ENCODE measurements at regions not wholly inside any gene's neighbourhood (a gene's known extent, or its start where the extent isn't known, plus 50 kb on each side); places are given as distances from the start of the nearest gene placed in this dataset.

DNA sequence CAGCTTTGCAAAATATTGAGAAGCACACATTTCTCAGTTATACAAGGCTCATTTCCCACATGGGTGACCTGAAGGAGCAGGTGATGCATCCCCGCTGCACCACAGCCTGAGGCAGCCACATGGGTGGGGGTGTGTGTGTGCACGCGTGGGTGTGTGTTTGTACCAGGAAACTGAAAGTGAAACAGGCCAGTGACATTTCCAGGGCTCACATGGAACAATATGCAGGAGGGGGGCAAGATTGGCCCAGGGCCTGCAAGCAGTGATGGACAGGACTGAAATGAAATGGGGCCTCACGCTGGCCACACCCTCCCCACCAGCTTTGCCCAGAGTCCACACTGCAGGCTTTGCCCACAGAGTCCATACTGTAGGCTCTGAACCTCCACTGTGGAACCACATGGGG lies 154.2 kb upstream of the PARP11 start:
- ChIA-PET CTCF (interaction anchor here (2.9 kb wide), 1 partner anchor 33 kb away, joined by 10 read pairs; no protein-coding TSS in a partner anchor), POLR2A (no interaction called here)
- TF ChIP-seq ZNF629 (tag by site-specific recombination; IDR thresholded peaks at IDR 0.05) (no peak), ZNF561 (tag by site-specific recombination; IDR thresholded peaks at IDR 0.05; ENCODE audit: borderline replicate concordance) (no peak), EGR2 (tag by site-specific recombination; IDR thresholded peaks at IDR 0.05; ENCODE audit: low read depth) (peak; percentile 74), ZFHX2 (tag by site-specific recombination; conservative IDR thresholded peaks at IDR 0.05) (peak; percentile 88), ZBTB1 (tag by site-specific recombination; IDR thresholded peaks at IDR 0.05) (no peak), ZSCAN30 (tag by site-specific recombination; IDR thresholded peaks at IDR 0.05) (no peak)
- TF ChIP-seq, protein P1, sequence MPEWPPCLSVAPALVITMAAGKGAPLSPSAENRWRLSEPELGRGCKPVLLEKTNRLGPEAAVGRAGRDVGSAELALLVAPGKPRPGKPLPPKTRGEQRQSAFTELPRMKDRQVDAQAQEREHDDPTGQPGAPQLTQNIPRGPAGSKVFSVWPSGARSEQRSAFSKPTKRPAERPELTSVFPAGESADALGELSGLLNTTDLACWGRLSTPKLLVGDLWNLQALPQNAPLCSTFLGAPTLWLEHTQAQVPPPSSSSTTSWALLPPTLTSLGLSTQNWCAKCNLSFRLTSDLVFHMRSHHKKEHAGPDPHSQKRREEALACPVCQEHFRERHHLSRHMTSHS (tag by site-specific recombination; IDR thresholded peaks at IDR 0.05), result no peak
- H3K36me3 ChIP-seq (ENCODE audit: control insufficient read depth in 2 of 2, insufficient read depth in 1 of 2, low read length in 2 of 2), result no peaks in the 10 kb centered on the region
- H3K27ac ChIP-seq (ENCODE audit: extremely low read depth, low read depth, low read length), result no peak overlapping the region
- no peaks in the 10 kb centered on the region for H3K9me3 ChIP-seq (ENCODE audit: control insufficient read depth, insufficient read depth, low read depth, low read length)
- no peak overlapping the region for H3K4me3 ChIP-seq (ENCODE audit: low read depth, low read length)
- peaks cover 5% of the 10 kb centered on the region; the same call in 1 of the 2 replicates for H3K4me1 ChIP-seq (ENCODE audit: control insufficient read depth, insufficient read depth, low read length)

GRCh38 chr12:4026517-4026916 lies 153.3 kb upstream of the PARP11 start:
- H3K36me3 ChIP-seq (ENCODE audit: control insufficient read depth in 2 of 2, insufficient read depth in 1 of 2, low read length in 2 of 2), result no peaks in the 10 kb centered on the region
- H3K4me3 ChIP-seq (ENCODE audit: low read depth, low read length), result no peak overlapping the region
- CTCF ChIA-PET, result interaction anchor here (0.5 to 0.8 kb wide), 3 partner anchors 15 to 692 kb away, joined by 3 read pairs; no protein-coding TSS in a partner anchor
- POLR2A ChIA-PET, result no interaction called here
- H3K4me1 ChIP-seq (ENCODE audit: control insufficient read depth, insufficient read depth, low read length), result peaks cover 4% of the 10 kb centered on the region; the same call in 1 of the 2 replicates
- no peaks in the 10 kb centered on the region for H3K9me3 ChIP-seq (ENCODE audit: control insufficient read depth, insufficient read depth, low read depth, low read length)
- H3K27ac ChIP-seq (ENCODE audit: extremely low read depth, low read depth, low read length), result no peak overlapping the region
- TF ChIP-seq ZNF704 (tag by site-specific recombination; IDR thresholded peaks at IDR 0.05) (no peak), SETDB1 (IDR thresholded peaks at IDR 0.05; ENCODE audit: insufficient read length, low read length) (no peak), EGR2 (tag by site-specific recombination; IDR thresholded peaks at IDR 0.05; ENCODE audit: low read depth) (no peak), SCRT2 (tag by site-specific recombination; IDR thresholded peaks at IDR 0.05) (no peak), GLIS1 (tag by site-specific recombination; IDR thresholded peaks at IDR 0.05) (no peak), ZNF140 (tag by site-specific recombination; IDR thresholded peaks at IDR 0.05) (no peak), ZNF768 (tag by site-specific recombination; IDR thresholded peaks at IDR 0.05) (no peak), ZNF707 (tag by site-specific recombination; IDR thresholded peaks at IDR 0.05) (no peak), TCF7L2 (IDR thresholded peaks at IDR 0.05; ENCODE audit: borderline replicate concordance, low read depth, low read length) (no peak)

GRCh38 chr12:4026020-4026358 lies 152.8 kb upstream of the PARP11 start:
- H3K9me3 ChIP-seq (ENCODE audit: control insufficient read depth, insufficient read depth, low read depth, low read length), result no peaks in the 10 kb centered on the region
- ChIA-PET CTCF (interaction anchor here (0.7 kb wide), 1 partner anchor 14 kb away, joined by 3 read pairs; no protein-coding TSS in a partner anchor), POLR2A (no interaction called here)
- H3K4me1 ChIP-seq (ENCODE audit: control insufficient read depth, insufficient read depth, low read length), result peaks cover 3% of the 10 kb centered on the region; the same call in 1 of the 2 replicates
- H3K27ac ChIP-seq (ENCODE audit: extremely low read depth, low read depth, low read length), result no peak overlapping the region
- H3K4me3 ChIP-seq (ENCODE audit: low read depth, low read length), result no peak overlapping the region
- no peaks in the 10 kb centered on the region for H3K36me3 ChIP-seq (ENCODE audit: control insufficient read depth in 2 of 2, insufficient read depth in 1 of 2, low read length in 2 of 2)
- TF ChIP-seq ZNF274 (IDR thresholded peaks at IDR 0.05; ENCODE audit: low read length) (no peak), ZNF274 (tag by site-specific recombination; IDR thresholded peaks at IDR 0.05; ENCODE audit: borderline replicate concordance) (no peak), ZNF138 (tag by site-specific recombination; IDR thresholded peaks at IDR 0.05; ENCODE audit: borderline replicate concordance) (no peak), SP7 (tag by site-specific recombination; IDR thresholded peaks at IDR 0.05) (no peak), ZNF157 (tag by site-specific recombination; IDR thresholded peaks at IDR 0.05) (no peak), ZNF354C (tag by site-specific recombination; IDR thresholded peaks at IDR 0.05; ENCODE audit: borderline replicate concordance, low read depth) (no peak), ZNF18 (tag by site-specific recombination; IDR thresholded peaks at IDR 0.05) (no peak), KLF1 (tag by site-specific recombination; IDR thresholded peaks at IDR 0.05) (no peak), KLF10 (tag by site-specific recombination; IDR thresholded peaks at IDR 0.05) (no peak), GLIS1 (tag by site-specific recombination; IDR thresholded peaks at IDR 0.05) (no peak), ZNF266 (tag by site-specific recombination; IDR thresholded peaks at IDR 0.05; ENCODE audit: low read depth) (no peak), ZNF239 (tag by site-specific recombination; IDR thresholded peaks at IDR 0.05) (no peak)
- TF ChIP-seq, protein P2, sequence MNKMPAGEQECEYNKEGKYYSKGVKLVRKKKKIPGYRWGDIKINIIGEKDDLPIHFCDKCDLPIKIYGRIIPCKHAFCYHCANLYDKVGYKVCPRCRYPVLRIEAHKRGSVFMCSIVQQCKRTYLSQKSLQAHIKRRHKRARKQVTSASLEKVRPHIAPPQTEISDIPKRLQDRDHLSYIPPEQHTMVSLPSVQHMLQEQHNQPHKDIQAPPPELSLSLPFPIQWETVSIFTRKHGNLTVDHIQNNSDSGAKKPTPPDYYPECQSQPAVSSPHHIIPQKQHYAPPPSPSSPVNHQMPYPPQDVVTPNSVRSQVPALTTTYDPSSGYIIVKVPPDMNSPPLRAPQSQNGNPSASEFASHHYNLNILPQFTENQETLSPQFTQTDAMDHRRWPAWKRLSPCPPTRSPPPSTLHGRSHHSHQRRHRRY (tag by site-specific recombination; IDR thresholded peaks at IDR 0.05), result no peak
